ENCODE measurements at regions not wholly inside any gene's neighbourhood (a gene's known extent, or its start where the extent isn't known, plus 50 kb on each side); places are given as distances from the start of the nearest gene placed in this dataset.

- FAIRE-seq (no peak), DNase-seq (ENCODE audit: low read depth, low spot score) (no peak)
- no peak for TF ChIP-seq EZH2 (IDR thresholded peaks at IDR 0.05; ENCODE audit: low read length)
- no peak for TF ChIP-seq CTCF (optimal IDR thresholded peaks at IDR 0.05 in 1 of 3, IDR thresholded peaks at IDR 0.05 in 1 of 3, conservative IDR thresholded peaks at IDR 0.05 in 1 of 3; ENCODE audit: extremely low read depth in 1 of 3, insufficient read depth in 2 of 3, low read length in 3 of 3)
- dilution Hi-C loops (cut with MboI; ENCODE audit: extremely low pct_ligation_motif_present, low sequenced_read_pairs), result no loop called here
- H3K9ac ChIP-seq (ENCODE audit: control insufficient read depth, extremely low read depth, insufficient read depth, low read length), result no peak overlapping the region
- H4K20me1 ChIP-seq (ENCODE audit: control insufficient read depth, extremely low read depth, insufficient read depth, low read length), result no peaks in the 10 kb centered on the region
- no peaks in the 10 kb centered on the region for H3K27me3 ChIP-seq (ENCODE audit: control insufficient read depth, extremely low read depth, insufficient read depth, low read length)
- no peak overlapping the region for H3K4me2 ChIP-seq (ENCODE audit: control insufficient read depth, extremely low read depth, insufficient read depth, low read depth, low read length)
- H3K27ac ChIP-seq (ENCODE audit: control insufficient read depth, insufficient read depth, low read length), result no peak overlapping the region
- H3K9me3 ChIP-seq (ENCODE audit: control insufficient read depth, low read depth, low read length), result no peaks in the 10 kb centered on the region
- H3K4me3 ChIP-seq (ENCODE audit: control insufficient read depth in 2 of 3, extremely low read depth in 1 of 3, insufficient read depth in 2 of 3, low read depth in 1 of 3, low read length in 3 of 3), result no peak overlapping the region
- no peaks in the 10 kb centered on the region for H3K4me1 ChIP-seq (ENCODE audit: control insufficient read depth, extremely low read depth, insufficient read depth, low read length)
- H3K79me2 ChIP-seq (ENCODE audit: control insufficient read depth, insufficient read depth, low read length), result no peaks in the 10 kb centered on the region
- H3K36me3 ChIP-seq (ENCODE audit: control insufficient read depth in 2 of 2, extremely low read depth in 1 of 2, insufficient read depth in 2 of 2, low read length in 2 of 2), result no peaks in the 10 kb centered on the region
- no peaks in the 10 kb centered on the region for H3K9me1 ChIP-seq (ENCODE audit: control insufficient read depth, extremely low read depth, insufficient read depth, low read length)
- H2AFZ ChIP-seq (ENCODE audit: control insufficient read depth, low read length), result no peak overlapping the region
These were observed 216.7 kb upstream of the SFSWAP start for GRCh38 chr12:131494216-131494615.

- dilution Hi-C loops (cut with MboI; ENCODE audit: extremely low pct_ligation_motif_present, low sequenced_read_pairs), result no loop called here
- H3K4me2 ChIP-seq (ENCODE audit: control insufficient read depth, extremely low read depth, insufficient read depth, low read depth, low read length), result no peak overlapping the region
- H3K79me2 ChIP-seq (ENCODE audit: control insufficient read depth, insufficient read depth, low read length), result no peaks in the 10 kb centered on the region
- H3K4me1 ChIP-seq (ENCODE audit: control insufficient read depth, extremely low read depth, insufficient read depth, low read length), result no peaks in the 10 kb centered on the region
- no peaks in the 10 kb centered on the region for H3K27me3 ChIP-seq (ENCODE audit: control insufficient read depth, extremely low read depth, insufficient read depth, low read length)
- no peak overlapping the region for H3K27ac ChIP-seq (ENCODE audit: control insufficient read depth, insufficient read depth, low read length)
- H3K9me3 ChIP-seq (ENCODE audit: control insufficient read depth, low read depth, low read length), result no peaks in the 10 kb centered on the region
- no peak overlapping the region for H3K9ac ChIP-seq (ENCODE audit: control insufficient read depth, extremely low read depth, insufficient read depth, low read length)
- no peaks in the 10 kb centered on the region for H3K36me3 ChIP-seq (ENCODE audit: control insufficient read depth in 2 of 2, extremely low read depth in 1 of 2, insufficient read depth in 2 of 2, low read length in 2 of 2)
- no peak overlapping the region for H3K4me3 ChIP-seq (ENCODE audit: control insufficient read depth in 2 of 3, extremely low read depth in 1 of 3, insufficient read depth in 2 of 3, low read depth in 1 of 3, low read length in 3 of 3)
- no peaks in the 10 kb centered on the region for H3K9me1 ChIP-seq (ENCODE audit: control insufficient read depth, extremely low read depth, insufficient read depth, low read length)
- H4K20me1 ChIP-seq (ENCODE audit: control insufficient read depth, extremely low read depth, insufficient read depth, low read length), result no peaks in the 10 kb centered on the region
- DNase-seq (ENCODE audit: low read depth, low spot score), result no peak
- no peak overlapping the region for H2AFZ ChIP-seq (ENCODE audit: control insufficient read depth, low read length)
- no peak for TF ChIP-seq EZH2 (IDR thresholded peaks at IDR 0.05; ENCODE audit: low read length)
- TF ChIP-seq CTCF (optimal IDR thresholded peaks at IDR 0.05 in 1 of 3, IDR thresholded peaks at IDR 0.05 in 1 of 3, conservative IDR thresholded peaks at IDR 0.05 in 1 of 3; ENCODE audit: extremely low read depth in 1 of 3, insufficient read depth in 2 of 3, low read length in 3 of 3), result no peak
- no peak for FAIRE-seq
These were observed 216.0 kb upstream of the SFSWAP start for GRCh38 chr12:131494741-131495524.

Data from keratinocyte (primary cell).